ENCODE measurements at regions not wholly inside any gene's neighbourhood (a gene's known extent, or its start where the extent isn't known, plus 50 kb on each side); places are given as distances from the start of the nearest gene placed in this dataset.

DNA sequence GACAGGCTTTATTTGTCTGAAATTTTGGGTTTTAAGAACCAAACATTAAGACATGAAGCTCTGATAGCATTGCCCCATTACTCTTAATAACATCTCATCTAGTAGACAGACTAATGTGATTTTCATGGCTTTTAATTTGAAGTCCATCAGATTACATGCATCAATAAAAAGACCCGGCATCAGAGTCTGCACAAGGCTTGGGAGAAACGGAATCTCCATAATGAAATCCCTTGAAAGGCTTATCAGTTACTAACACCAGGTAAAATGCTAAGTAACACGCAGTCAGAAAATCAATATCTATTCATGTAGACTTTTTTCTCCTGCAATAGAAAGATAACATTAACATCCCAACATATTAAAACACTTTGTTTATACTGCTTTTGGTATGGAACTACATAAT lies 1485.2 kb upstream of the DDX18 start:
- no peak for DNase-seq

DNA sequence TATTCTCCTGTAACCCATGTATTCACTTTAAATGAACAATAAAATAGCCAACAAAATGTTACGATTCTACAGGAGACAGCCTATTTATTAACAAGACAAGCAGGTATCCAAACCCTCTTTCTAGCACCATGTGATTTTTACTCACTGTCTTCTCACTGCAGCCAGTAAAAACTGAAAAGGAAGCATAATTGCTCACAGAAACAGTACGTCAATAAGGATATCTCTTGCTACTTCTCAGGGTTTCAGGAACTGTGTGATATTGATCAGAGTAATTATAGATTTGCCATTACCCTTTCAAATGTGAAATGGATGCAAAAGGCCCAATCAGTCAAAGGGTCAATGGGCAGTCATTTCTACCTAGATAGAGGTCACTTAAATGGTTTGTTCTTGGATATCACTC lies 1473.8 kb upstream of the DDX18 start:
- no peak for DNase-seq

DNA sequence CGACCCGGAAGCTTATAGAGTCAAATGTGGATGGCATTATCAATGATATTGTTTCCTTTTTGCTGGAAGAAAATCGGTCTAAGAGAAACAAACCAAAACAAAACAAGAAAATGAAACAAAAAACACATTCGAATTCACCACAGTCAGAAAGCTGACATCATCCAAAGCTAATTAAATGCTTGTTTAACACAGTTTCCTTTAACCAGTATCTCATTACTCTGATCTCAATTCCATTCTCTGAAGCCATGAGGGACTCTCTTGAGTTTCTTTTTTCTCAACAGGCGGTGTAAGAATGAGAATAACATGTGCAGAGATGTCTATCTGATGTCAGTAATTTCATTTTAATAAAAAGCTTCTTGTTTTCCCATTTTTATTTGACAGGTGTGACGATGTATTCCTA lies 1448.3 kb upstream of the DDX18 start:
- DNase-seq = no peak

DNA sequence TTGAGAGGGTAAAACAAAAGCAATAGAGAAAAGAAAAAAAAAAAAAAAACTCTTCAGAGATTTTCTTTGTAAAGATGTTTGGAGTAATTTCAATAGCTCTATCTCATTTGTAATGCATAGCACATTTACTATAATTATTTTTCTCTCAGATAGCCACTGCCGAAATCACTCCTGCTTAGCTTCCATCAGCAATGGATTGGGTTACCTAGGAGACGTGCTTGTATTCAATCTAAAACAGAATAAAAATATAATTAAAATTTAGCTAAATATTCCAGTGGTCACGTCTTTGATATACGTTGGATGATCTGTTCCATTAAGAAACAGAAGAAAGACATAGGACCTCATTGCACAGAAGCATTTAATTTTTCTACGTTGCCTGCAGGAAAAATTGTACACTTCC lies 1435.7 kb upstream of the DDX18 start:
- no peak for DNase-seq

DNA sequence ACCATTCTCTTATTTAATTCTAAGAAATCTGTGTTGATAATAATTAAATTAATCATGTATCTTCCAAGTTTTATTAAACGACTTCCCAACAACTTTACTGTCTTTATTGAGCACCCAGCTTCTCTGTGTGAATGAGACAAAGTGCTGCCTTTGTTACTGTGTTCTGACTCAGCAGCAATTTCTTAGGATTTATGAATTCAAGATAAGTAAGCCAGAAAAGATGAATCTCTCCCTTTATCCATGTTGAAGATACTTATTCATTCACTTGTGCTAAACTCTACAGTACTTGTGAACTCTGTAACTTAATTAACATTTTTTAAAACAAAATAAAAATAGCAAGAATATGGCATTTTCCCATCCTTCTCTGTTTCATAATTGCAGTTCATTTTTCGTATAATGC lies 1403.3 kb upstream of the DDX18 start:
- DNase-seq = no peak

DNA sequence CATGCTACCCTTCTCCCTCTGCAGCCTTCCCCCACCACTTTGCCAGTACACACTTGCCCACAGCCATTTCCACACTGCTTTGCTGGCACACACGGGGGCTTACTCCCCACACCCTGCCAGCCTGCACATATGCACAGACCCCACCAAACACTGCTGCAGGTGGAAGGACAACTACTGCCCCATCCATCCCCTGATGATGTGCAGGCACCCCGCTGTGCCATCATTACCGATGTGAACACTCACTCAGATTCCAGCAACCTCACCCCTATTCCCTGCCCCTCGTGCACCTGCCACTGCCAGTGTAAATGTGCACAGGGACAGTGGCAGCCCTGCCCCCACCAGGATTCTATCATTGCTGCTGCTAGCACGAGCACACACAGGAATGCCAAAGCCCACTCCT lies 1400.8 kb upstream of the DDX18 start:
- DNase-seq = no peak

DNA sequence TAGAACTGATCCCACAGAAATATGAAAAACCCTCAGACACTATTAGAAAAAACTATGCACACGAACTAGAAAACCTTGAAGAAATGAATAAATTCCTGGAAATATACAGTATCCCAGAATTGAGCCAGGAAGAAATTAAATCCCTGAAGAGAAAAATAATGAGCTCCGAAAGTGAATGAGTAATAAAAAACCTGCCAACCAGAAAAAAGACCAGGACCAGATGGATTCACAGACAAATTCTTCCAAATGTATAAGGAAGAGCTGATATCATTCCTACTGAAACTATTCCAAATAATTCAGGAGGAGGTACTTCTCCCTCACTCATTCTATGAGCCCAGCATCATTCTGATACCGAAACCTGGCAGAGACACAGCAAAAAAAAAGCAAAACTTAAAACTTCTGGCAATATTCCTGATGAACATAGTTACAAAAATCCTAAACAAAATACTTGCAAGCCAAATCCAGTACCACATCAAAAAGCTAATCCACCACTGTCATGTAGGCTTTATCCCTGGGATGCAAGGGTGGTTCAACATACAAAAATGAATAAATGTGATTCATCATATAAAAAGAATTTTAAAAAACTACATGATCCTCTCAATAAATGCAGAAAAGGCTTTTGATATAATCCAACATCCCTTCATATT lies 1397.6 kb upstream of the DDX18 start:
- no peak for DNase-seq

DNA sequence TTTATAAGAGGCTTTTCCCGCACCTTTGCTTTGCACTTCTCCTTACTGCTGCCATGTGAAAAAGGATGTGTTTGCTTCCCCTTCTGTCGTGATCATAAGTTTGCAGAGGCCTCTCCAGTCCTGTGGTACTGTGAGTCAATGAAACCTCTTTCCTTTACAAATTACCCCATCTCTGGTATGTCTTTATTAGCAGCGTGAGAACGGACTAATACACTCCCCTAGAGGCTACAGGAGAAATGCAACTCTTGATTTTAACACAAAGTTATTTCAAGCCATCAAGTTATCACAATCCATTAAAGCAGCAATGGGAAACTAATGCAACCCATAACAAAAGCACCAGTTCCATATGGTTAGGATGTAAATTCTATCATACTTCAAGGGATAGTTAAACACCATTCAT lies 1378.8 kb upstream of the DDX18 start:
- no peak for DNase-seq

DNA sequence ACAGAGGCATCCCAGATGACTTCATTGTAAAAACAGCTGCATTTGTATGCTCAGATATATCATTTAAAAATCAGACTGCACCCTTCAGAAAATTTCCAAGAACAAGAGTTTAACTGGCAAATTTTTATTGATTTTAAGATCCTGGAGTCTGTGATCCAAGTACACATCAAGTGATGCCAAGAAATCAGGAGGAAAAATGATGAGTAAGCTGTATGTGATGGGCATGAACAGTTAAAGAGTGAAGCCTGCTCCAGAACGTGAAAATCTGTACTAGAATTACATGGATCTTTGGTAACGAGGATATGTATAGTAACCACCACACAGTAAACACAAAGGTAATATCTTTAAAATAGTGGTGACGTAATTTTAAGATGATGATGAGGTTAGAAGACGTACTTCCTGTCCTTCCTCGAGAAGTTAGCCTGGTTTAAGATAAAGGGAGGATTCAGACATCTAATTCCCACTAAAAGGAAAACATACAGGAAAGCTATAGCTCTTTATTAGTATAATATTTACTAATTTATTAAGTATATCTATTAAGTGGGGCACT lies 1374.3 kb upstream of the DDX18 start:
- no peak for DNase-seq

DNA sequence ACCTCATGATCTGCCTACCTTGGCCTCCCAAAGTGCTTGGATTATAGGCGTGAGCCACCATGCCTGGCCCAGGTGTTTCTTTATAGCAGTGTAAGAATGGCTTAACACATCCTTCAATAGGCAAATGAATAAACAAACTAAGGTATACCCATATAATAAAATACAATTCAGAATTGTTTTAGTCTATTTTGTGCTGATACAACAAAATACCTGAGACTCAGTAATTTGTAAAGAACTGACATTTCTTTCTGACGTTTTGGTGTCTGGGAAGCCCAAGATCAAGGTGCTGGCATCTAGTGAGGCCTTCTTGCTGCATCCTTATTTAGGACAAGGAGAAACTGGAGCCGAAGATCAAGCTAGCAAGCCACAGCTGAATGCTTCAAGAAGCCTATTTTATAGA lies 1372.1 kb upstream of the DDX18 start:
- DNase-seq = no peak

DNA sequence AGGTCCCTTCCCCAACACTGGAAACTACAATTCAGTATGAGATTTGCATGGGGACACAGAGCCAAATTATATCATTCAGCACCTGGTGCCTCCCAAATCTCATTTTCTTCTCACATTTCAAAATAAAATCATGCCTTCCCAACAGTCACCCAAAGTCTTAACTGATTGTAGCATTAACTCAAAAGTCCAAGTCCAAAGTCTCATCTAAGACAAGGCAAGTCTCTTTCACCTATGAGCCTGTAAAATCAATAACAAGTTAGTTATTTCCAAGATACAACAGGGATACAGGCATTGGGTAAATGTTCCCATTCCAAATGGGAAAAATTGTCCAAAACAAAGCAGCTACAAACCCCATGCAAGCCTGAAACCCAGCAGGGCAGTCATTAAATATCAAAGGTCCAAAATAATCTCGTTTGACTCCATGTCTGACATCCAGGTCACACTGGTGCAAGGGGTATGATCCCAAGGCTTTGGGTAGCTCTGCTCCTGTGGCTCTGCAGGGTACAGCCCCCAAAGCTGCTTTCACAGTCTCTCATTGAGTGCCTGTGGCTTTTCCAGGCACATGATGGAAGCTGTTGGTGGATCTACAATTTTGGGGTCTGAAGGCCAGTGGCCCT lies 1370.1 kb upstream of the DDX18 start:
- no peak for DNase-seq

DNA sequence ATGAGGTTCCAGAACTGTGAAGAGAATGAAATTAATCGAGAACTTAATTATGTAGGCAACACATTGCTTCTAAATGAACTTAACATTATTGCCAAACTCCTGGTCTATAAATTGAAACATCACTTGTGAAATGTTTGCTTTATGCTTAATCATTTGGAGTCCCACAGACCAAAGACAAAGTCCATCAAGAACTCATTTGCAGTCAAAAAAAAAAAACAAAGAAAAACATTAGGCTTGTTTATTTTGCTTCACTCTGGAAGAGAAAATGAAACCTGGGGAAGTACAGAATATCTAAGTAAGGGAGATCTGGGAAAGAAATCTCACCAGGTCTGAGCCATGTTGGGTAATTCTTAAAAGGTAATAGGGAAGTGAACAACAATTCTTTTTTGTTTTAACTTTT lies 1363.5 kb upstream of the DDX18 start:
- DNase-seq = no peak

DNA sequence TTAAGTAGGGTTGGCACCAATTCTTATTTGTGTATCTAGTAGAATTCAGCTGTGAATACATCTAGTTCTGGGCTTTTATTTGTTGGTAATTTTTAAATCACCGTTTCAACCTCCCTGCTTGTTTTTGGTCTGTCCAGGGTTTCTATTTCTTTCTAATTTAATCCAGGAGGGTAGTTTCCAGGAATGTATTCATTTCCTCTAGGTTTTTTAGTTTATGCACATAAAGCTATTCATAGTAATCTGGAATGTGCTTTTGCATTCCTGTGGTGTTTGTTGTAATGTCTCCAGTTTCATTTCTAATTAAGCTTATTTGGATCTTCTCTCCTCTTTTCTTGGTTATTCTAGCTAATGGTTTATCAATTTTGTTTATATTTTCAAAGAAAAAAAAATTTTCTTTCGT lies 1361.8 kb upstream of the DDX18 start:
- DNase-seq = no peak

DNA sequence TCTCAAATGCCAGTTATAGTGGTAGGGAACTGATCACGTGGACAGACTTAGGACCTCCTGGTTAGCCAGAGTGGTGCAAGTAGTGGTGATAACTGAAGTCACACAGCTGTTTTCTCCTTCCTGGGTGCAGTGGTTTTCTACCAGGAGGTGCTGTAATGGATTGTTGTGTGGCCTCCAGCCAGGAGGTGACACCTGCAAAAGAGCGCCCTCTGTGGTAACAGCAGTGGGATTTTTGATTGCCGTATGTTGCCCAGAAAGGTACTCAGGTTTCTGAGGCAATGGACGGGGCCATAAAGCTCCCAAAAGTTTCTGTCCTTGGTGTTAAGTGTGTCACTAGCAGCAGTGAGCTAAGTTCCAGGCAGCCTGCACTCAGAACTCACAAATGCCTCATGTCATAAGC lies 1358.1 kb upstream of the DDX18 start:
- DNase-seq = no peak

DNA sequence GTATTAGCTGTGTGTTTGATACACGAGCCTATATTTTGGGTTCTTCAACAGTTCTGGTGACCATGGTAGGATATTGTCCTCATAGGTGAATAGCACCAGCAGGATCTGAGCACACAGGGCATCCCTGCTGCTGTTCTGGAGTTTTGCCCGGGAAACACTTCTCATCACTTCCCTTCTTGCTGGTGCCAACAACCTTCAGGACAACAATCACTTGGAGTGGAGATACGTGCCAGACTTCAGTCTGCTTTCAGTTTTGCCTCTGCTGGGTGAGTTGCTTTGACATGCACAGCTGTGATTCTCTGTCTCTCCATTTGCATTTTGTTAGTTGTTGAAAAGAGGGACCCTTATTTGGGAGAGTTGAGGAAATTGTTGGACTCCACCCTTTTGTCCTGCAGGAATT lies 1347.2 kb upstream of the DDX18 start:
- no peak for DNase-seq

DNA sequence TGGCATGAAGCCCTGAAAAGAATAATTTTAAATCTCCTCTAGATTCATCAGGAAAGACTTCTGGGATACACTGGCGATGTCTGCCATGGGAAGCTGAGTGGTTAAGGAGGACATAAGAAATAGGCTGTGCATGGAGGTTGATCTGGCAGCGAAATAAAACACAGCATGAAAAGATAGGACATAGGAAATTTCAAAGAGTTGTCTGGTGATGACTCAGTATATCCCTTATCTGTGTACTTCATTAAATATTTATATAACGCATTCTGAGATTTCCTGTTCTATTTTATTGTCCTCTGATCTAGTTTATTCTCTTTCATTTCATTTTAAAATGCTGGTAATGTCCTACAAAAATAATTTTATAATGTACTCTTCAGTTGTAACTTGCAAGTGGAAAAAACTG lies 1337.3 kb upstream of the DDX18 start:
- no peak for DNase-seq

DNA sequence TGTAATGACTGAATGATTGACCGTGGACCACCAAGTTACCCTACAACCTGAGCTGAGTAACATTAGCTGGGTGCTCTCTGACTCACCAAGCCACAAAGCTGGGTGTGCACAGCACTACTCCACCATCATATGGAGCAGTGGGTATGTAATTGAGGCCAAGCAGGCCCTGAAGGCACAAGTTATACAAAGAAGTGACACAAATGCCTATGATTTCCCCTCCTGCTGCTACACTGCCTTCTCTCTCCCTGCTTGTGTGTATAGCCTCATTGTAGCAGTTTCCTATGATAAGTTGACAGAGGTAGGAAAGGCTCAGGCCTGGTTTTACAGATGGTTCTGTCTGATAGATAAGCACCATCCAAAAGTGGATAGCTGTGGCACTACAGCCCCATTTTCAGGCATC lies 1327.2 kb upstream of the DDX18 start:
- no peak for DNase-seq

DNA sequence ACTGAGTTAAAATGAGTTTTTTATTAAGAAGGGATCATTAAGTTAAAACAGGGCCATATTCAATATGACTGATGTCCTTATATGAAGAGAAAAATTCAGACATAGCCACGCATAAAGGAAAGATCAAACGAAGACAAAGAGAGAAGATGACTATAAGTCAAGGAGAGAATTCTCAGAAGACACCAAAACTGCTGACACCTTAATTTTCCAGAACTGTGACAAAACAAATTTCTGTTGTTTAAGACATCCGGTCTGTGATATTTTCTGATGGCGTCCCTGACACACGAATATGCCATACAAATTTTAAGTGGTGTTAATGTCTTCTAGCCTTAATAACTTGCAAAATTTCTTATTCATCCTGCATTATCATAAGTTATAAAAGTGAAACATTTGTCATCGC lies 1325.2 kb upstream of the DDX18 start:
- no peak for DNase-seq

DNA sequence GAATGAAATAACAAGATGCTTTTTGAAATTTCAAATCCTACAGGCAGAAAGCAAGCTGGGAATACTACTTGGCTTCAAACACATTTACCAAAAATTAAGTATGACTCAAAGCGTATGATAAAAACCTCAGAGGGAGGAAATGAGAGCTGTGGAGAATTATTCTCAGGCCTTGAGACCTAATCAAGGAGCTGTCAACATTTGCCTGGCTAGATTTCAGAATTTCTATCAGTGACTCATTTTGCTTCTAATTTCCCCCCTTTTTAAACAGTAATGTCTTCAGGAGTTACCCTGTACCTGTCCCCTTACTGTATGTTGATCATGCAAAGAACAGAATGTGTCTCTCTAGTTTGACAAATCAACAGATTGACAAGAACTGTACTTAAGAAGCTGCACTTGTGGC lies 1324.5 kb upstream of the DDX18 start:
- no peak for DNase-seq

DNA sequence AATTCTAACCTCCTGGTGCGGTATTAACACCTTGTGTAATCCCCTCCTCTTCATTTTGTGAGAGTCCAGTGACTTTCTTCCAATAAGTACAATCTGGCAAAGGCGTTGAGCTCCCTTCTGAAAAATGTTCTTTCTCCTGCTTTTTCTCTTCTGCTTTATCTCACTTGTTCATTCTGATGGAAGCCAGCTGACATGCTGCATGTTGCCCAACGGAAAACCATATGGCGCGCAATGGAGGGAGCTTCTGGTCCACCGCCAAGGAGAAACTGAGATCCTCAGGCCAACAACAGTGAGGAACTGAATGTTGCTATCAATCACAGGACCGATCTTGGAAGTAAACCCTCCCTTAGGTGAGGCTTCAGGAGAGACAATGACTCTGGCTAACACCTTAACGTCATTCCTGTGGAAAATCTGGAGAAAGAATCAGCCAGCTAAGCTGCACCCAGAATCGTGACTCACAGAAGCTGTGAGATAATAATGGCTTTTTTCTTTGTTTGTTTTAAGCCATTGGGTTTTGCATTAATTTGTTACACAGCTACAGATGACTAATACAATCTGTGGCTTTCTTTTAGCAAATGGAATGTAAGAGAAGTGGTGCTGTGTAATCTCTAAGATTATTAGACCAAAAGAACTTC lies 1323.9 kb upstream of the DDX18 start:
- no peak for DNase-seq

DNA sequence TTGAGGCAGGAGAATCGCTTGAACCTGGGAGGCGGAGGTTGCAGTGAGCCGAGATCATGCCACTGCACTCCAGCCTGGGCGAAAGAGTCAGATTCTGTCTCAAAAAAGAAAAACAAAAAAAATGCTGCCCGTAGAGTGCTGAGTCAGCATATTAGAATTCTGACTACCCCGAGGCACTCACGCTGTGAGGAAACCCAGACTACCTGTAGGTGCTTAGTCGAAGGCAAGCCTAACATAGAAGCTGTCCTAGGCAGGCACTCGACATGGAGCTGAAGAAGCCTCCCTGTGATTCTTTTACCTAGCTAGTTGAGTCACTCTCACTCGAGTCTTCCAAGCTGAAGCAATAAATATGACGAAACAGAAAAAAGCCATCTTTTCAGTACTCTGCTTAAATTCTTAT lies 1323.2 kb upstream of the DDX18 start:
- DNase-seq = no peak

DNA sequence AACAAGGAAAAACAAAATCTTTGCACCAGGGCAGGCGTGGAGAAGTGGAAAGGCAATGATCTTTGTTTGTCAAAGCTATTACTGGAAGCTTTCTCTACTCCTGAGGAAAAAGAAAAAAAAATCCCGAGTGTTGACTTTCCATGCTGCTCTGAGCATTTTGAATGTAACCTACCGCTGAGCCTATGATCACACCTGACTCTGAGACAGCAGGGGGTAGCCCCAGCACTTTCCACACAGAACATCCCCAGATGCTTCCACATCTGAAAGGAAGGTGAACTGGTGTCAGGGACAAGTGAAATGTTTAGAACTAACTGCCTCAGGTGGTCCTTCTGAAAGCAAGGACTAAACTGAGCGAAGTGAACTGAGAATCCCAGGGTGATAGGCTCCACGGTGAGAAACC lies 1315.1 kb upstream of the DDX18 start:
- no peak for DNase-seq

DNA sequence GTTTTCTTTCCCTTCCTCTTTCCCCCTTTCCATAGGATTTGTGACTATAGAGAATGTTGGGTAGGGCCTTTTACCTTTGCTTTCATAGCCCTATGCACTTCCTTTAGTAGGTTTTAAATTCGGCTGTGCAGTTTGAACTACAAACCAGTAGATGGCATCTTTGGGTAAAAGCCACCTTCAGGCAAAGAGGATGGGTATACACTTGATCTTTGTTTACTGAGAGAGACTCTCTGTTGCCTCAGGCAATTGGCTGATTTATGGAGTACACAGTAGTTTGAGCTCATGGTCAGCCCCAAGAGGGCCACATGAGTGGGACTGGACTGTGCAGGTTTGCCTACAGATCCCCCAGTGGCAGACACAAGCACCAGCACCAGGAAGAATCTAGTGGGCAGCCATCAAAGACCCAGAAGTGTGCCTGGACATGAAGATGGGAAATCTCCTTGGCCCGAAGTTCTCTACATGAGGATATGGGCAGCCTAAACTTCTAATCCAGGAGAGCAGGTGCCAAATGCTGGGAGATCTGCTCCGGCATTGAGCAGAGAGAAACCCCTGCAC lies 1304.3 kb upstream of the DDX18 start:
- peak in 1 of 5 experiments; percentile 3 for DNase-seq

DNA sequence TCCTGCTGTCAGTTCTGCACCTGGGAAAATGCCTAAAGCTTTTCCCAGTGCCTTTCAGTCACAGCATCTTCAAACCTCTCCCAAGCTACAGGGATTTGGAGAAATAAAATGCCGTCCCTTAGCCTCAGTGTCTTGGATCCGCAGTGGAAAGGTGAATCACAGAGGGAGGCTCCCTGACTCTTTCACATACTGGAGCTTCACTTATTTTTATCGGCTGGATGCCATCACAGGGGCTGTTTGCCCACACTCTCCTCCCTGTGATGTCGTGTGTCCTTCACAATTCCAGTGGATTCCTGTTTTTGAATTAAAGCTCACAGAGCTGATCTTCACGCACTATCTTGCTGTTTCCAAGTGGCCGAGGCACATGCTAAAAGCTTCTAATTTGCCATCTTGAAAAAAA lies 1303.1 kb upstream of the DDX18 start:
- no peak for DNase-seq
